Erythroblast (primary cell): ENCODE measurements at regions not wholly inside any gene's neighbourhood (a gene's known extent, or its start where the extent isn't known, plus 50 kb on each side); places are given as distances from the start of the nearest gene placed in this dataset.

Source experiments
- GATA1 ChIP-seq: IDR thresholded peaks from 2 replicates; pipeline ENCODE4 v1.6.1; 2011; ENCODE audit warnings: low read depth, mild to moderate bottlenecking, control low read depth, low read length, moderate library complexity
- POLR2A ChIP-seq: IDR thresholded peaks from 2 replicates; pipeline ENCODE4 v1.6.1; 2011; ENCODE audit warnings: mild to moderate bottlenecking, low read length

GRCh38 chr13:50460358-50460757, 383.1 kb downstream of the DLEU7 start:
- no peak for TF ChIP-seq POLR2A
- no peak for TF ChIP-seq GATA1
